LNCAP (cell line): ENCODE measurements at regions not wholly inside any gene's neighbourhood (a gene's known extent, or its start where the extent isn't known, plus 50 kb on each side); places are given as distances from the start of the nearest gene placed in this dataset.

ENCODE experiments used
- CTCF ChIP-seq: fragments of 450-650 bp; IDR thresholded peaks from 2 replicates; pipeline ENCODE4 v1.5.1; 2017; ENCODE audit warnings: mild to moderate bottlenecking

- TF ChIP-seq CTCF = no peak
Measured at GRCh38 chr15:54790693-54791092, 406.0 kb downstream of the RSL24D1 start.

- TF ChIP-seq CTCF = no peak
Measured at GRCh38 chr15:54789376-54789775, 407.4 kb downstream of the RSL24D1 start.

DNA sequence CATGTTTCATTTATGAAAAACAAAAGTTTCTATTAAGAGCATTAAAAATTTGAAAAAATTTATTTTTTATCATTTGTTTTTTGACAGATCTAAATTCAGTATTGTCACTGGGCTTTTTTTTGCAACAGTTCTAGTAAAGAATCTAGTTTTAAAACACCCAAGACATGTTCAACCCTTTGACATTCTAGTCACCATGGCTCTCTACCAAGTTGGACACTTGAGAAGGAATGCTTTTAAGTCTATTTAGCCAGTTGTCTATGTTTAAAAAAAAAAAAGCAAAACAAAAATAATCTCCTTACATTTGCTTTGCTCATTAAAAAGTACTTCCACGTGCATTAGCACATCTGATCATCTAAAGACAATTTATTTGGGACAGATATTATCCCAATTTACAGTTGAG is 417.5 kb downstream of the RSL24D1 start:
- no peak for TF ChIP-seq CTCF

- TF ChIP-seq CTCF = no peak
Measured at GRCh38 chr15:54776410-54776809, 420.3 kb downstream of the RSL24D1 start.

DNA sequence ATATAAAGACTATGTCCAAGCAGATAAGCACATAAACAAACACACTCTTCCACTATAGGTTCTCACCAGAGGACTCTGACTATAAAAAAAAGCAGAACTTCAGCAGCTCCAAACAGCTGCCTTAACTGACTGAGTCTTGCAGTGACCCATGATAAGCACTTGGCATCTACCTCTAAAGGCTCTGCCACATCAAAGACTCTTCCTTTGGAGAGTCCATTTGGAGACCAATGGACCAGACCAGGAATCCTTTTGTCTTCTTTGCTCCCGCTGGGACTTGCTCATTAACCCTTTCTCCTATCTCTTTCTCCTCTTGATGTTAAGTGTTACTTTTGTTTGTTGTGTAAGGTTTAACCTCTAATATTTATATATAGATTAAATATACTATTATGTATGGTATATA is 424.1 kb downstream of the RSL24D1 start:
- TF ChIP-seq CTCF = no peak

DNA sequence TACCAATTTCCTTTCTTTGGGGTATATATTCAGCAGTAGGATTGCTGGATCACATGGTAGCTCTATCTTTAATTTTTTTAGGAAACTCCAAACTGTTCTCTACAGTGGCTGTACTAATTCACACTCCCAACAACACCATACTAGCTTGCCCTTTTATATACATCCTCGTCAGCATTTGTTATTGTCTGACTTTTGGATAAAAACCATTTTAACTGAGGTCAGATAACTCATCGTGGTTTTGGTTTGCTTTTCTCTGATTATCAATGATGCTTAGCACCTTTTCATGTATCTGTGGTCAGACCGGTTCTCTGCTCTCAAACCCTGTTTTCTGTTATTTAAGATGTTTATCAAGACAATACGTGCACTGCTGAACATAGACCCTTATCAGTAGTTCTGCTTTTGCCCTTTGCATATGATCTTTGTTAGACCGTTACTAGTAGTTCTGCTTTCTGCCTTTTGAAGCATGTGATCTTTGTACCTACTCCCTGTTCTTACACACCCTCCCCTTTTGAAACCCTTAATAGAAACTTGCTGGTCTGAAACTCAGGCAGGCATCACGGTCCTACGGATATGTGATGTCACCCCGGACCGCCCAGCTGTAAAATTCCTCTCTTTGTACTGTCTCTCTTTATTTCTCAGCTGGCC is 474.3 kb downstream of the RSL24D1 start:
- TF ChIP-seq CTCF = no peak

DNA sequence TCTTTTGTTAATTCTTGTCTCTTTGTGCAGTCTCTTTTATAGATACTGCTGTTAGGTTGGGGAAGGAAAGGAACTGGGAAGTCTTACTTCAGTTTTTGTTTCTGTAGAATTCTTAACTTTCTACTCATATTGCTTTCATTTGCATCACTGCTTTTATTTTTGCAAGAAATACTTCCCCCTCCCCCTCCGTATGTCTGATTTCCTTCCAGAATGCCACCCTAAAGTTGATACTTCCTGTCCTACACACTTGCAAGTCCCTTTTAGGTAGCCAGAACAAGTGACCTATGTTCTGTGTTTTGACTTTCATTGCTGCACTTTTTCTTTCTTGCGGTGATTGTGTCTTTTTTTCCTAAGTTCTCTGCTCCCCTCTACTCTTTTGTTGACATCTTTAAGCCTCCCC is 477.4 kb downstream of the RSL24D1 start:
- TF ChIP-seq CTCF = no peak
